Epithelial cell of esophagus (primary cell): ENCODE measurements at regions not wholly inside any gene's neighbourhood (a gene's known extent, or its start where the extent isn't known, plus 50 kb on each side); places are given as distances from the start of the nearest gene placed in this dataset.

Experiments
- DNase-seq: peaks from one replicate; pipeline ENCODE4 v3.0.0; 2010; ENCODE audit warnings: low read depth
- H3K4me3 ChIP-seq: 2 replicates; pipeline ENCODE4 v1.5.1; 2011; ENCODE audit warnings: mild to moderate bottlenecking, low read length, control low read depth
- CTCF ChIP-seq: IDR thresholded peaks from 2 replicates; pipeline ENCODE4 v1.5.1; 2011; ENCODE audit warnings: low read depth, mild to moderate bottlenecking, low read length, control low read depth, inconsistent platforms; ENCODE audit not compliant: insufficient read depth; ENCODE audit errors: missing control alignments

- no peak for TF ChIP-seq CTCF
- H3K4me3 ChIP-seq: no peak overlapping the region
- no peak for DNase-seq
Measured at GRCh38 chr1:18580047-18580446, 50.6 kb upstream of the PAX7 start.

- H3K4me3 ChIP-seq: no peak overlapping the region
- DNase-seq: no peak
- no peak for TF ChIP-seq CTCF
Measured at GRCh38 chr1:18580691-18581419, 49.8 kb upstream of the PAX7 start.
